ENCODE measurements at regions not wholly inside any gene's neighbourhood (a gene's known extent, or its start where the extent isn't known, plus 50 kb on each side); places are given as distances from the start of the nearest gene placed in this dataset.

DNA sequence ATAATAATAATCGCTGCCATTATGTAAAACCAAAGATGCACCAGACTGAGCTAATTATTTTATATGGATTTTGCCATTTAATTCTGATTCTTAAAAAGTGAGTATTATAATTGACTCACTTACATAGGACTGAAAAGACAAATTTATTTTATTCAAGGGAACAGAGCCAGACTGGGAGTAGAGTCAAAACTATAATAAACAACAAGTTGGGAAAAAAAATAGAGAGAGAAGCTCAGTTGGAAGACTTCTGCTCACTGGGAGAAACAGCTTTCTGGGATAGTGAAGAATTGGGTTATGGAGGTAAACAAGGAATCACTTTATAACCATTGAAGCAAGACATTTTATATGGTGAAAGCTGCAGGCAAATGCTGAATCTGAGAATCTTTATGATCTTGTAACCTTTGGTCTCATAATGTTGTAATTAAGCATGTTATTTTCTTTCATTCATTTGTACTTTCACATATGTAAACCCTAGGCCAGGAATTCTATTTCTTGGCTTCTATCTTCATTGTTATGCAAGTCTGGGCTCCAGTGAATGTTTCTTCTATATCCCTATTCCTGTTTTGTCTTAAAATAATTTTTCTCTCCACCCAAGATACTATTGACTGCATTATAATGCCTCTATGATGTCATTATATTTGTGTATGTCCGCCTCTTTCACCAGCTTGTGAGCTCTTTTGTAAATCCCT, 725.3 kb upstream of the CCDC179 start:
- H3K4me3 ChIP-seq (ENCODE audit: low read length): no peak overlapping the region
- no peaks in the 10 kb centered on the region for H3K27me3 ChIP-seq (ENCODE audit: low read depth, low read length)
- no peak for TF ChIP-seq EZH2phosphoT487 (IDR thresholded peaks at IDR 0.05; ENCODE audit: low read depth)
- TF ChIP-seq, protein P1, sequence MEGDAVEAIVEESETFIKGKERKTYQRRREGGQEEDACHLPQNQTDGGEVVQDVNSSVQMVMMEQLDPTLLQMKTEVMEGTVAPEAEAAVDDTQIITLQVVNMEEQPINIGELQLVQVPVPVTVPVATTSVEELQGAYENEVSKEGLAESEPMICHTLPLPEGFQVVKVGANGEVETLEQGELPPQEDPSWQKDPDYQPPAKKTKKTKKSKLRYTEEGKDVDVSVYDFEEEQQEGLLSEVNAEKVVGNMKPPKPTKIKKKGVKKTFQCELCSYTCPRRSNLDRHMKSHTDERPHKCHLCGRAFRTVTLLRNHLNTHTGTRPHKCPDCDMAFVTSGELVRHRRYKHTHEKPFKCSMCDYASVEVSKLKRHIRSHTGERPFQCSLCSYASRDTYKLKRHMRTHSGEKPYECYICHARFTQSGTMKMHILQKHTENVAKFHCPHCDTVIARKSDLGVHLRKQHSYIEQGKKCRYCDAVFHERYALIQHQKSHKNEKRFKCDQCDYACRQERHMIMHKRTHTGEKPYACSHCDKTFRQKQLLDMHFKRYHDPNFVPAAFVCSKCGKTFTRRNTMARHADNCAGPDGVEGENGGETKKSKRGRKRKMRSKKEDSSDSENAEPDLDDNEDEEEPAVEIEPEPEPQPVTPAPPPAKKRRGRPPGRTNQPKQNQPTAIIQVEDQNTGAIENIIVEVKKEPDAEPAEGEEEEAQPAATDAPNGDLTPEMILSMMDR (IDR thresholded peaks at IDR 0.05; ENCODE audit: low read depth, low read length): no peak
- no peaks in the 10 kb centered on the region for H3K9me3 ChIP-seq (ENCODE audit: insufficient read depth, low read length)
- H3K4me1 ChIP-seq (ENCODE audit: low read length): no peaks in the 10 kb centered on the region
- H3K79me2 ChIP-seq (ENCODE audit: low read length): no peaks in the 10 kb centered on the region
- H3K36me3 ChIP-seq (replicated peaks; ENCODE audit: low read depth, low read length): no peaks in the 10 kb centered on the region
- H2AFZ ChIP-seq (ENCODE audit: low read depth, low read length): no peak overlapping the region
- no peak overlapping the region for H3K9ac ChIP-seq (ENCODE audit: low read length)
- H3K4me2 ChIP-seq (ENCODE audit: low read length): no peak overlapping the region
- H4K20me1 ChIP-seq (ENCODE audit: insufficient read depth, low read length): no peaks in the 10 kb centered on the region
- H3K27ac ChIP-seq (ENCODE audit: low read length): no peak overlapping the region

DNA sequence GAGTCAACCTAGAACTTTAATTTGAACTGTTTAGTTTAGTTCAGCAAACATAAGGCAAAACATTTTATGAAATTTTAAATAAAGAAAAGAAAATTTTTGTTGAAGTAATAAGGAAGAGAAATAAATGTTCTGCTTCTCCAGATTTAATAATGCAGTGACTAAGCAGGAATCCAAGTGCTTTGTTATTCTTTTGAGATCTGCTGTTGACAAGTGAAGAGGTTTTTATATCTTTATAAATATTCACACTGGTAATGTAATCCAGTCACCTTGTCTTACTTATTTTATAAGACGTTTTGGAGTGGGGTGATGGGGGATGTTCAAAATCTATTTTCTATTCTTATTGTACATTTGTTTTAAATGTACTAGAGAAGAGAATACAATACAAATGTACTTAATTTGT, 725.9 kb upstream of the CCDC179 start:
- Histone ChIP-seq H3K9me3 (ENCODE audit: insufficient read depth, low read length) (no peaks in the 10 kb centered on the region), H3K36me3 (replicated peaks; ENCODE audit: low read depth, low read length) (no peaks in the 10 kb centered on the region), H3K9ac (ENCODE audit: low read length) (no peak overlapping the region), H3K4me1 (ENCODE audit: low read length) (no peaks in the 10 kb centered on the region), H3K4me2 (ENCODE audit: low read length) (no peak overlapping the region), H3K4me3 (ENCODE audit: low read length) (no peak overlapping the region), H3K27me3 (ENCODE audit: low read depth, low read length) (no peaks in the 10 kb centered on the region), H3K79me2 (ENCODE audit: low read length) (no peaks in the 10 kb centered on the region), H2AFZ (ENCODE audit: low read depth, low read length) (no peak overlapping the region), H4K20me1 (ENCODE audit: insufficient read depth, low read length) (no peaks in the 10 kb centered on the region), H3K27ac (ENCODE audit: low read length) (no peak overlapping the region)
- no peak for TF ChIP-seq EZH2phosphoT487 (IDR thresholded peaks at IDR 0.05; ENCODE audit: low read depth)

DNA sequence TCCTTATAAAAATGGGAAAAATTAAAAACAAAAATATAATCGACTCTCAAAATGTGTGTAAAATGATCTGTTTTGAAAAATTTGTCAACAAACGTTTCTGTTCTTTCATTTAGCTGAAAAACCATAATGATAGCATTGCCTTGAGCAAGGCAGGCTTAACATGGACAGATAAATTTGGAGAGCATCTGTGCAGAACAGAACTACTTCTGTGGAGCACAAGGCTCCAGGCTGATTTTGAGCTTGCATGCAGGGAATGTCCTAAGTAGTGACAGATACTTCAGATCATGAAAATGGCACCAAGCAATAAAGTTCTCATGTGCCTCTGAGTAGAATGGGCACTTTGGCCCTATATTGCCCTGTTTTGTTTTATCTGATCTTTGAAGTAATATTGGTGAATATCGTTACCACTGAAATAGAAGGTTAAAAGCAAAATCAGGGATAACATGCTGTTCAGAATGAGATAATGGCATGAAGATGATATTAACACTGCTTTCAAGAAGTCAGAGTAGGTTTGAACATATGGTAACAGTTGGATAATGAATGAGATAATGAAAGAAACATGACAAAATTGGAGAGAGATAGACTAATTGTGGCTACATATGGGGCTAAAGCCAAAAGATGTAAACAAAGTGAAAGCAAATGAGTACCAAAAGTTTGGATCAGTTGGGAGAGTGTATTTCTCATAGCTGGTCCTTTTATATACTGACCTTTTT, 730.5 kb upstream of the CCDC179 start:
- H3K27ac ChIP-seq (ENCODE audit: low read length): no peak overlapping the region
- no peaks in the 10 kb centered on the region for H3K79me2 ChIP-seq (ENCODE audit: low read length)
- no peaks in the 10 kb centered on the region for H3K27me3 ChIP-seq (ENCODE audit: low read depth, low read length)
- H3K4me3 ChIP-seq (ENCODE audit: low read length): no peak overlapping the region
- no peaks in the 10 kb centered on the region for H3K36me3 ChIP-seq (replicated peaks; ENCODE audit: low read depth, low read length)
- no peak overlapping the region for H3K9ac ChIP-seq (ENCODE audit: low read length)
- no peaks in the 10 kb centered on the region for H3K9me3 ChIP-seq (ENCODE audit: insufficient read depth, low read length)
- H4K20me1 ChIP-seq (ENCODE audit: insufficient read depth, low read length): no peaks in the 10 kb centered on the region
- no peak for TF ChIP-seq EZH2phosphoT487 (IDR thresholded peaks at IDR 0.05; ENCODE audit: low read depth)
- TF ChIP-seq, protein P1 (IDR thresholded peaks at IDR 0.05; ENCODE audit: low read depth, low read length): no peak
- H3K4me1 ChIP-seq (ENCODE audit: low read length): no peaks in the 10 kb centered on the region
- no peak overlapping the region for H3K4me2 ChIP-seq (ENCODE audit: low read length)
- no peak overlapping the region for H2AFZ ChIP-seq (ENCODE audit: low read depth, low read length)

DNA sequence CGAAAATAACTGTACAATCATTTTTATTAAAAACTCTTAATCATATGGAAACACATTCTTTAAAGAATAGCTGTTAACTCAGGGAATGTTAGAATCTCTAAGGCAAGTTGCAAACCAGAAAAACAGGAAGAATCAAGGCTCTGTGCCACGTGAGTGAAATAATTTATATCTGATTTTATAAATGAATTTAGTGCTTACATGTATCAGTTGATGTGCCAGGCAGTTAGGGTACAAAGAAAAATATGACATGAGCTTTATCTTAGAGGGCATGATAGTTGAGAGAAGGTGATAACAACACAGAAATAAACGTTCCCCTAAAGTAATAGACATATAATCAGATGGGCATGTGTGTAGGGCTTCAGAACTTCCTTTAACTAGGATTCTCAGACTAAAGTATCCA, 734.5 kb upstream of the CCDC179 start:
- Histone ChIP-seq H3K36me3 (replicated peaks; ENCODE audit: low read depth, low read length) (no peaks in the 10 kb centered on the region), H3K9ac (ENCODE audit: low read length) (no peak overlapping the region), H2AFZ (ENCODE audit: low read depth, low read length) (0 out of 2 replicates have a peak overlapping the region, but pooled peaks have one; percentile 2), H3K4me2 (ENCODE audit: low read length) (no peak overlapping the region), H4K20me1 (ENCODE audit: insufficient read depth, low read length) (no peaks in the 10 kb centered on the region), H3K4me1 (ENCODE audit: low read length) (no peaks in the 10 kb centered on the region), H3K79me2 (ENCODE audit: low read length) (no peaks in the 10 kb centered on the region), H3K27me3 (ENCODE audit: low read depth, low read length) (no peaks in the 10 kb centered on the region), H3K9me3 (ENCODE audit: insufficient read depth, low read length) (no peaks in the 10 kb centered on the region), H3K27ac (ENCODE audit: low read length) (no peak overlapping the region), H3K4me3 (ENCODE audit: low read length) (no peak overlapping the region)
- TF ChIP-seq, protein P1 (IDR thresholded peaks at IDR 0.05; ENCODE audit: low read depth, low read length): no peak
- no peak for TF ChIP-seq EZH2phosphoT487 (IDR thresholded peaks at IDR 0.05; ENCODE audit: low read depth)
